ENCODE measurements at regions not wholly inside any gene's neighbourhood (a gene's known extent, or its start where the extent isn't known, plus 50 kb on each side); places are given as distances from the start of the nearest gene placed in this dataset.
"Not testable (repeated sequence)": the region's sequence is repeated elsewhere in the genome, so short reads cannot be mapped to it uniquely, and the experiment has no call there.

GRCh38 chr6:78607189-78607588 lies 260.2 kb upstream of the IRAK1BP1 start:
- no peak overlapping the region for H3K4me3 Mint-ChIP-seq
- H3K36me3 Mint-ChIP-seq, result no peaks in the 10 kb centered on the region
- H3K27me3 Mint-ChIP-seq (ENCODE audit: low read depth in 3 of 3), result no peaks in the 10 kb centered on the region
- no peak for DNase-seq
- no peaks in the 10 kb centered on the region for H3K4me1 Mint-ChIP-seq
- no peak overlapping the region for H3K27ac Mint-ChIP-seq
- peaks cover 0 to 9% (median 4%) of the 10 kb centered on the region in 6 donors for H3K9me3 Mint-ChIP-seq

- no peaks in the 10 kb centered on the region for H3K4me1 Mint-ChIP-seq
Observed at GRCh38 chr6:78611102-78611620, 256.2 kb upstream of the IRAK1BP1 start.

GRCh38 chr6:78611886-78612480 lies 255.4 kb upstream of the IRAK1BP1 start:
- DNase-seq, result no peak
- H3K4me3 Mint-ChIP-seq, result no peak overlapping the region
- no peak overlapping the region for H3K27ac Mint-ChIP-seq
- H3K27me3 Mint-ChIP-seq (ENCODE audit: low read depth in 3 of 3), result no peaks in the 10 kb centered on the region
- no peaks in the 10 kb centered on the region for H3K4me1 Mint-ChIP-seq
- H3K9me3 Mint-ChIP-seq, result peaks cover 0 to 16% (median 1%) of the 10 kb centered on the region in 6 donors
- no peaks in the 10 kb centered on the region for H3K36me3 Mint-ChIP-seq

More at GRCh38 chr6:78611102-78611620, 256.2 kb upstream of the IRAK1BP1 start:
- no peak for DNase-seq
- no peak overlapping the region for H3K27ac Mint-ChIP-seq
- no peak overlapping the region for H3K4me3 Mint-ChIP-seq
- no peaks in the 10 kb centered on the region for H3K36me3 Mint-ChIP-seq
- H3K9me3 Mint-ChIP-seq, result peaks cover 0 to 16% (median 1%) of the 10 kb centered on the region in 6 donors
- H3K27me3 Mint-ChIP-seq (ENCODE audit: low read depth in 3 of 3), result no peaks in the 10 kb centered on the region

- Mint-ChIP-seq H3K27ac (no peak overlapping the region), H3K36me3 (no peaks in the 10 kb centered on the region), H3K9me3 (peaks cover 0 to 16% (median 2%) of the 10 kb centered on the region in 6 donors), H3K27me3 (ENCODE audit: low read depth in 3 of 3) (peaks cover 0 to 2% (median 0%) of the 10 kb centered on the region in 3 donors), H3K4me1 (no peaks in the 10 kb centered on the region), H3K4me3 (no peak overlapping the region)
- no peak for DNase-seq
Observed at GRCh38 chr6:78614961-78615360, 252.4 kb upstream of the IRAK1BP1 start.

GRCh38 chr6:78615430-78615904 lies 251.9 kb upstream of the IRAK1BP1 start:
- peaks cover 0 to 16% (median 2%) of the 10 kb centered on the region in 6 donors for H3K9me3 Mint-ChIP-seq
- no peak overlapping the region for H3K27ac Mint-ChIP-seq
- peaks cover 0 to 2% (median 0%) of the 10 kb centered on the region in 3 donors for H3K27me3 Mint-ChIP-seq (ENCODE audit: low read depth in 3 of 3)
- H3K4me1 Mint-ChIP-seq, result no peaks in the 10 kb centered on the region
- no peak overlapping the region for H3K4me3 Mint-ChIP-seq
- DNase-seq, result no peak
- H3K36me3 Mint-ChIP-seq, result no peaks in the 10 kb centered on the region

GRCh38 chr6:78618970-78619369 lies 248.4 kb upstream of the IRAK1BP1 start:
- H3K4me1 Mint-ChIP-seq, result no peaks in the 10 kb centered on the region
- peaks cover 0 to 11% (median 4%) of the 10 kb centered on the region in 6 donors for H3K9me3 Mint-ChIP-seq
- no peak overlapping the region for H3K4me3 Mint-ChIP-seq

GRCh38 chr6:78623554-78623953 lies 243.8 kb upstream of the IRAK1BP1 start:
- Mint-ChIP-seq H3K36me3 (no peaks in the 10 kb centered on the region), H3K27ac (no peak overlapping the region), H3K4me3 (no peak overlapping the region), H3K27me3 (ENCODE audit: low read depth in 3 of 3) (peaks cover 0 to 2% (median 0%) of the 10 kb centered on the region in 3 donors), H3K9me3 (peaks cover 0 to 14% (median 2%) of the 10 kb centered on the region in 6 donors), H3K4me1 (no peaks in the 10 kb centered on the region)
- DNase-seq, result no peak

More at GRCh38 chr6:78618970-78619369, 248.4 kb upstream of the IRAK1BP1 start:
- Mint-ChIP-seq H3K27me3 (ENCODE audit: low read depth in 3 of 3) (peaks cover 0 to 2% (median 0%) of the 10 kb centered on the region in 3 donors), H3K36me3 (no peaks in the 10 kb centered on the region), H3K27ac (no peak overlapping the region)
- DNase-seq, result no peak

GRCh38 chr6:78629154-78629721 lies 238.1 kb upstream of the IRAK1BP1 start:
- Mint-ChIP-seq H3K27me3 (ENCODE audit: low read depth in 3 of 3) (peaks cover 0 to 2% (median 0%) of the 10 kb centered on the region in 3 donors), H3K27ac (no peak overlapping the region), H3K4me3 (no peak overlapping the region), H3K4me1 (no peaks in the 10 kb centered on the region), H3K9me3 (peaks cover 0 to 17% (median 6%) of the 10 kb centered on the region in 6 donors), H3K36me3 (no peaks in the 10 kb centered on the region)
- no peak for DNase-seq

GRCh38 chr6:78629836-78630235 lies 237.5 kb upstream of the IRAK1BP1 start:
- Mint-ChIP-seq H3K36me3 (no peaks in the 10 kb centered on the region), H3K27me3 (ENCODE audit: low read depth in 3 of 3) (peaks cover 0 to 2% (median 0%) of the 10 kb centered on the region in 3 donors), H3K9me3 (peaks cover 0 to 17% (median 6%) of the 10 kb centered on the region in 6 donors), H3K27ac (no peak overlapping the region), H3K4me1 (no peaks in the 10 kb centered on the region), H3K4me3 (no peak overlapping the region)
- DNase-seq, result no peak

- Mint-ChIP-seq H3K4me1 (no peaks in the 10 kb centered on the region), H3K9me3 (peaks cover 0 to 8% (median 5%) of the 10 kb centered on the region in 6 donors), H3K36me3 (no peaks in the 10 kb centered on the region), H3K27me3 (ENCODE audit: low read depth in 3 of 3) (no peaks in the 10 kb centered on the region), H3K4me3 (no peak overlapping the region), H3K27ac (no peak overlapping the region)
- no peak for DNase-seq
Observed at GRCh38 chr6:78631976-78632375, 235.4 kb upstream of the IRAK1BP1 start.

GRCh38 chr6:78639111-78640110 lies 227.9 kb upstream of the IRAK1BP1 start:
- no peaks in the 10 kb centered on the region for H3K4me1 Mint-ChIP-seq
- no peak for DNase-seq
- no peak overlapping the region for H3K27ac Mint-ChIP-seq
- H3K4me3 Mint-ChIP-seq, result no peak overlapping the region
- H3K27me3 Mint-ChIP-seq (ENCODE audit: low read depth in 3 of 3), result no peaks in the 10 kb centered on the region
- H3K9me3 Mint-ChIP-seq, result peaks cover 3 to 19% (median 6%) of the 10 kb centered on the region in 6 donors
- H3K36me3 Mint-ChIP-seq, result no peaks in the 10 kb centered on the region

GRCh38 chr6:78643976-78644375 lies 223.4 kb upstream of the IRAK1BP1 start:
- H3K36me3 Mint-ChIP-seq; H3K4me1 Mint-ChIP-seq; H3K4me3 Mint-ChIP-seq; DNase-seq; H3K27me3 Mint-ChIP-seq (ENCODE audit: low read depth in 3 of 3); H3K27ac Mint-ChIP-seq: not testable (repeated sequence)
- peaks cover 9 to 32% (median 14%) of the 10 kb centered on the region in 6 donors for H3K9me3 Mint-ChIP-seq

GRCh38 chr6:78646542-78647415 lies 220.6 kb upstream of the IRAK1BP1 start:
- not testable (repeated sequence) for H3K27me3 Mint-ChIP-seq (ENCODE audit: low read depth in 3 of 3); H3K4me3 Mint-ChIP-seq; H3K36me3 Mint-ChIP-seq; H3K27ac Mint-ChIP-seq; DNase-seq; H3K4me1 Mint-ChIP-seq
- peaks cover 9 to 35% (median 16%) of the 10 kb centered on the region in 6 donors for H3K9me3 Mint-ChIP-seq

Measured in immature natural killer cell (primary cell).